HEK293 (cell line): ENCODE measurements at regions not wholly inside any gene's neighbourhood (a gene's known extent, or its start where the extent isn't known, plus 50 kb on each side); places are given as distances from the start of the nearest gene placed in this dataset.

Source experiments
- CTCF ChIA-PET: fragments of 350-600 bp; formaldehyde crosslinking; extraction: SDS; loops from one replicate; lab custom pipeline; 2021; ENCODE audit warnings: antibody characterized with exemption; lab: Yijun Ruan, JAX
- POLR2A ChIA-PET: fragments of 300-600 bp; formaldehyde crosslinking; extraction: SDS; loops from one replicate; lab custom pipeline; 2020; ENCODE audit warnings: antibody characterized with exemption, inconsistent platforms; lab: Yijun Ruan, JAX
- H3K27ac ChIP-seq: fragments of 200-500 bp; sonication (Bioruptor generic); 2 replicates; pipeline ENCODE4 v1.5.1; 2014; ENCODE audit warnings: low read depth, low read length, control low read depth, inconsistent platforms; ENCODE audit errors: extremely low read depth
- H3K36me3 ChIP-seq, 2 experiments: fragments of 200-500 bp in 1 of 2; sonication (Bioruptor generic) in 1 of 2; 1 replicate in 1 of 2; 2 replicates in 1 of 2; pipeline ENCODE4 v1.5.1; 2014 to 2017; ENCODE audit warnings: inconsistent platforms in 2 of 2, low read length in 2 of 2; ENCODE audit not compliant: control insufficient read depth in 2 of 2, insufficient read depth in 1 of 2
- H3K4me1 ChIP-seq: fragments of 200-500 bp; sonication (Bioruptor generic); 2 replicates; pipeline ENCODE4 v1.5.1; 2014; ENCODE audit warnings: mild to moderate bottlenecking, low read length, inconsistent platforms; ENCODE audit not compliant: control insufficient read depth, insufficient read depth
- H3K4me3 ChIP-seq: 2 replicates; pipeline ENCODE4 v1.5.1; 2011; ENCODE audit warnings: low read depth, mild to moderate bottlenecking, control low read depth, low read length, moderate library complexity
- H3K9me3 ChIP-seq: fragments of 200-500 bp; sonication (Bioruptor generic); 2 replicates; pipeline ENCODE4 v1.5.1; 2014; ENCODE audit warnings: low read depth, low read length, inconsistent platforms; ENCODE audit not compliant: control insufficient read depth, insufficient read depth
- FEZF1 ChIP-seq: fragments of 450-650 bp; formaldehyde crosslinking; IDR thresholded peaks from 2 replicates; pipeline ENCODE4 v1.5.1; 2016; ENCODE audit warnings: missing biosample characterization, missing genetic modification characterization
- GLIS1 ChIP-seq: fragments of 450-650 bp; formaldehyde crosslinking; IDR thresholded peaks from 2 replicates; pipeline ENCODE4 v1.5.1; 2016; ENCODE audit warnings: missing biosample characterization, missing genetic modification characterization
- HOXC10 ChIP-seq: sonication (generic); formaldehyde crosslinking; IDR thresholded peaks from 2 replicates; pipeline ENCODE4 v1.8.1; 2023; ENCODE audit warnings: mild to moderate bottlenecking, missing genetic modification reagents
- IKZF3 ChIP-seq: fragments of 450-650 bp; IDR thresholded peaks from 2 replicates; pipeline ENCODE4 v1.5.0; 2018; ENCODE audit warnings: missing biosample characterization, mild to moderate bottlenecking, missing genetic modification characterization, moderate library complexity
- KLF1 ChIP-seq: fragments of 450-650 bp; formaldehyde crosslinking; IDR thresholded peaks from 2 replicates; pipeline ENCODE4 v1.5.1; 2016; ENCODE audit warnings: missing biosample characterization, missing genetic modification characterization
- KLF16 ChIP-seq: fragments of 450-650 bp; formaldehyde crosslinking; IDR thresholded peaks from 2 replicates; pipeline ENCODE4 v1.5.1; 2017; ENCODE audit warnings: missing biosample characterization, missing genetic modification characterization
- MZF1 ChIP-seq: fragments of 450-650 bp; formaldehyde crosslinking; IDR thresholded peaks from 2 replicates; pipeline ENCODE4 v1.5.1; 2017; ENCODE audit warnings: missing biosample characterization, missing genetic modification characterization, borderline replicate concordance
- PRDM1 ChIP-seq: fragments of 450-650 bp; formaldehyde crosslinking; IDR thresholded peaks from 2 replicates; pipeline ENCODE4; 2016; ENCODE audit warnings: missing biosample characterization, missing genetic modification characterization
- SETDB1 ChIP-seq: IDR thresholded peaks from one replicate; pipeline ENCODE4 v1.6.1; 2017; ENCODE audit warnings: mild to moderate bottlenecking, low read length, moderate library complexity, mixed read lengths; ENCODE audit not compliant: insufficient read length
- TCF7L2 ChIP-seq: IDR thresholded peaks from 2 replicates; pipeline ENCODE4 v1.6.1; 2011; ENCODE audit warnings: low read depth, mild to moderate bottlenecking, inconsistent platforms, low read length, moderate library complexity, borderline replicate concordance
- TRIM28 ChIP-seq: IDR thresholded peaks from 2 replicates; pipeline ENCODE4 v1.6.1; 2011; ENCODE audit warnings: low read length, control low read depth, borderline replicate concordance
- WT1 ChIP-seq: fragments of 450-650 bp; formaldehyde crosslinking; IDR thresholded peaks from 2 replicates; pipeline ENCODE4 v1.5.1; 2016; ENCODE audit warnings: missing biosample characterization, missing genetic modification characterization
- YY2 ChIP-seq: fragments of 450-650 bp; formaldehyde crosslinking; IDR thresholded peaks from 2 replicates; pipeline ENCODE4 v1.5.1; 2016; ENCODE audit warnings: missing biosample characterization, missing genetic modification characterization
- ZBTB20 ChIP-seq: fragments of 450-650 bp; formaldehyde crosslinking; IDR thresholded peaks from 2 replicates; pipeline ENCODE4 v1.5.1; 2016; ENCODE audit warnings: missing biosample characterization, missing genetic modification characterization
- ZIC2 ChIP-seq: fragments of 450-650 bp; formaldehyde crosslinking; IDR thresholded peaks from 2 replicates; pipeline ENCODE4 v1.5.1; 2016; ENCODE audit warnings: missing biosample characterization, missing genetic modification characterization
- ZNF121 ChIP-seq: fragments of 450-650 bp; formaldehyde crosslinking; IDR thresholded peaks from 2 replicates; pipeline ENCODE4 v1.5.1; 2016; ENCODE audit warnings: missing biosample characterization, missing genetic modification characterization
- ZNF16 ChIP-seq: fragments of 450-650 bp; formaldehyde crosslinking; IDR thresholded peaks from 2 replicates; pipeline ENCODE4 v1.5.1; 2016; ENCODE audit warnings: low read depth, missing biosample characterization, missing genetic modification characterization
- ZNF19 ChIP-seq: fragments of 450-650 bp; formaldehyde crosslinking; IDR thresholded peaks from 2 replicates; pipeline ENCODE4; 2016; ENCODE audit warnings: missing biosample characterization, missing genetic modification characterization, low read depth
- ZNF211 ChIP-seq: fragments of 450-650 bp; formaldehyde crosslinking; IDR thresholded peaks from 2 replicates; pipeline ENCODE4 v1.5.1; 2016; ENCODE audit warnings: low read depth, missing biosample characterization, missing genetic modification characterization
- ZNF292 ChIP-seq: fragments of 450-650 bp; formaldehyde crosslinking; IDR thresholded peaks from 2 replicates; pipeline ENCODE4 v1.5.1; 2016; ENCODE audit warnings: low read depth, missing biosample characterization, missing genetic modification characterization, borderline replicate concordance
- ZNF335 ChIP-seq: fragments of 450-650 bp; formaldehyde crosslinking; conservative IDR thresholded peaks from 2 replicates; pipeline ENCODE4 v1.5.1; 2016; ENCODE audit warnings: missing biosample characterization, missing genetic modification characterization
- ZNF366 ChIP-seq: fragments of 450-650 bp; formaldehyde crosslinking; conservative IDR thresholded peaks from 2 replicates; pipeline ENCODE4 v1.5.1; 2016; ENCODE audit warnings: missing biosample characterization, missing genetic modification characterization
- ZNF423 ChIP-seq: fragments of 450-650 bp; formaldehyde crosslinking; IDR thresholded peaks from 2 replicates; pipeline ENCODE4 v1.5.1; 2016; ENCODE audit warnings: missing biosample characterization, missing genetic modification characterization
- ZNF510 ChIP-seq: fragments of 450-650 bp; formaldehyde crosslinking; IDR thresholded peaks from 2 replicates; pipeline ENCODE4 v1.5.1; 2018; ENCODE audit warnings: mild to moderate bottlenecking, missing genetic modification characterization, missing biosample characterization; ENCODE audit not compliant: insufficient replicate concordance
- ZNF513 ChIP-seq: fragments of 450-650 bp; IDR thresholded peaks from 2 replicates; pipeline ENCODE4 v1.5.1; 2018; ENCODE audit warnings: missing biosample characterization, missing genetic modification characterization
- ZNF571 ChIP-seq: fragments of 450-650 bp; formaldehyde crosslinking; IDR thresholded peaks from 2 replicates; pipeline ENCODE4 v1.5.0; 2017; ENCODE audit warnings: missing biosample characterization, missing genetic modification characterization
- ZNF596 ChIP-seq: fragments of 450-650 bp; IDR thresholded peaks from 2 replicates; pipeline ENCODE4 v1.5.0; 2018; ENCODE audit warnings: missing biosample characterization, mild to moderate bottlenecking, missing genetic modification characterization, moderate library complexity
- ZNF621 ChIP-seq: fragments of 450-650 bp; formaldehyde crosslinking; IDR thresholded peaks from 2 replicates; pipeline ENCODE4 v1.5.1; 2017; ENCODE audit warnings: missing biosample characterization, missing genetic modification characterization
- ZNF791 ChIP-seq: fragments of 450-650 bp; formaldehyde crosslinking; IDR thresholded peaks from 2 replicates; pipeline ENCODE4 v1.5.1; 2016; ENCODE audit warnings: missing biosample characterization, missing genetic modification characterization
- ZSCAN16 ChIP-seq: fragments of 450-650 bp; formaldehyde crosslinking; IDR thresholded peaks from 2 replicates; pipeline ENCODE4 v1.5.1; 2016; ENCODE audit warnings: missing biosample characterization, missing genetic modification characterization
- ZSCAN30 ChIP-seq: fragments of 450-650 bp; IDR thresholded peaks from 2 replicates; pipeline ENCODE4 v1.5.1; 2018; ENCODE audit warnings: missing biosample characterization, mild to moderate bottlenecking, missing genetic modification characterization, moderate library complexity
- ZSCAN5A ChIP-seq: fragments of 450-650 bp; formaldehyde crosslinking; IDR thresholded peaks from 2 replicates; pipeline ENCODE4 v1.5.1; 2016; ENCODE audit warnings: missing biosample characterization, missing genetic modification characterization
- ZXDB ChIP-seq: fragments of 450-650 bp; formaldehyde crosslinking; IDR thresholded peaks from 2 replicates; pipeline ENCODE4 v1.5.1; 2016; ENCODE audit warnings: missing biosample characterization, missing genetic modification characterization

GRCh38 chr1:116321766-116322175, 51.3 kb upstream of the ATP1A1 start:
- H3K27ac ChIP-seq = no peak overlapping the region
- no peak overlapping the region for H3K4me3 ChIP-seq
- ChIA-PET CTCF (interaction anchor here (0.6 to 0.9 kb wide), 3 partner anchors 163 to 299 kb away, joined by 3 to 4 read pairs (median 3); no protein-coding TSS in a partner anchor), POLR2A (no interaction called here)
- peaks cover 14% of the 10 kb centered on the region for H3K4me1 ChIP-seq
- no peaks in the 10 kb centered on the region for H3K9me3 ChIP-seq
- H3K36me3 ChIP-seq = no peaks in the 10 kb centered on the region
- TF ChIP-seq WT1 = no peak
- TF ChIP-seq TRIM28 = no peak
- TF ChIP-seq MZF1 (tag by site-specific recombination) = no peak
- TF ChIP-seq ZNF510 (tag by site-specific recombination) = no peak
- no peak for TF ChIP-seq ZSCAN5A
- no peak for TF ChIP-seq ZIC2 (tag by site-specific recombination)
- TF ChIP-seq ZNF791 (tag by site-specific recombination) = no peak
- no peak for TF ChIP-seq ZNF19
- TF ChIP-seq, all 188 proteins: peak for 0

- Histone ChIP-seq H3K4me1 (peaks cover 14% of the 10 kb centered on the region), H3K27ac (no peak overlapping the region), H3K36me3 (no peaks in the 10 kb centered on the region), H3K4me3 (no peak overlapping the region), H3K9me3 (no peaks in the 10 kb centered on the region)
- CTCF ChIA-PET = interaction anchor here (0.6 kb wide), 1 partner anchor 9 kb away, joined by 3 read pairs; no protein-coding TSS in a partner anchor
- POLR2A ChIA-PET = no interaction called here
- TF ChIP-seq ZNF121 = no peak
- no peak for TF ChIP-seq ZSCAN16
- TF ChIP-seq GLIS1 = peak; percentile 23; the same call in 1 of the 2 replicates
- TF ChIP-seq ZNF335 (tag by site-specific recombination) = no peak
- no peak for TF ChIP-seq YY2
- TF ChIP-seq ZNF211 (tag by site-specific recombination) = no peak
- TF ChIP-seq ZNF292 (tag by site-specific recombination) = no peak
- no peak for TF ChIP-seq IKZF3 (tag by site-specific recombination)
- TF ChIP-seq ZNF16 (tag by site-specific recombination) = no peak
- TF ChIP-seq ZNF791 (tag by site-specific recombination) = no peak
- peak; percentile 83; the same call in 1 of the 2 replicates for TF ChIP-seq TCF7L2
- TF ChIP-seq SETDB1 = no peak
- no peak for TF ChIP-seq KLF16 (tag by site-specific recombination)
- no peak for TF ChIP-seq ZXDB
- TF ChIP-seq ZNF423 (tag by site-specific recombination) = no peak
- peak; percentile 86 for TF ChIP-seq TRIM28
- no peak for TF ChIP-seq KLF1 (tag by site-specific recombination)
- TF ChIP-seq ZBTB20 (tag by site-specific recombination) = no peak
- TF ChIP-seq ZNF513 = no peak
- TF ChIP-seq FEZF1 = peak; percentile 73; the same call in 1 of the 2 replicates
- no peak for TF ChIP-seq HOXC10 (CRISPR knock-in tag)
- TF ChIP-seq ZSCAN30 = 0 out of 2 replicates have a peak, but pooled peaks have one; percentile 43
- TF ChIP-seq ZNF366 (tag by site-specific recombination) = no peak
- TF ChIP-seq ZNF571 (tag by site-specific recombination) = no peak
- no peak for TF ChIP-seq PRDM1
- no peak for TF ChIP-seq ZIC2 (tag by site-specific recombination)
- TF ChIP-seq ZNF596 = no peak
- no peak for TF ChIP-seq ZNF621 (tag by site-specific recombination)
Observed at GRCh38 chr1:116322752-116323405, 50.2 kb upstream of the ATP1A1 start.
